ENCODE measurements at regions not wholly inside any gene's neighbourhood (a gene's known extent, or its start where the extent isn't known, plus 50 kb on each side); places are given as distances from the start of the nearest gene placed in this dataset.
A peak's percentile ranks its signal among the peaks of the same experiment; 100 is the strongest.

DNA sequence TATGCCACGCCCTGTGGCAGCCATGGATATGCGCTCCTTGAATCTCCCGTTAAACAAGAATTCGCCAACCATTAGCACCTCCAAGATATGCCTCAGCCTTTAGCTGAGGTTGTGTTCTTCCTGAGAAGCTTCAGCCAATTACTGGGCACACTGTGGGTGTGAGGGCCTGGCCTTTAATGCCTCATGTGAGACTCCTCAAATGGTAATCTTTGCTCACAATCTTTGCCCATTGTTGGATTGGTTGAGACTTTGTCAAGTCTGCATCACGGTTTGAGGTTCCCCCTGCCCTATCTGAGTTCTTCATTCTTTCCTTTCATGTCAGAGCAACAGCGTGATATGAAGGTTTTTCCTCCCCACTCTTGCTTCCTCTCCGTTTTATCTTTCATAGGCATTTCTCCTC, 108.1 kb upstream of the CCDC54 start:
- no peaks in the 10 kb centered on the region for H3K27me3 ChIP-seq
- no peaks in the 10 kb centered on the region for H3K36me3 ChIP-seq (replicated peaks in 1 of 2; ENCODE audit: insufficient read depth in 1 of 2, low read depth in 2 of 2)
- no peak for ATAC-seq
- DNase-seq: no peak
- H3K4me1 ChIP-seq: peaks cover 14% of the 10 kb centered on the region
- 81 to 83% methylated on average over 7 of the region's 7 CpGs for WGBS, 2 donors
- H3K27ac ChIP-seq: no peak overlapping the region
- no peak overlapping the region for H3K4me3 ChIP-seq
- H3K9me3 ChIP-seq: no peaks in the 10 kb centered on the region
- intact Hi-C loops (cut with DNase I): no loop called here
- TF ChIP-seq, protein P1, sequence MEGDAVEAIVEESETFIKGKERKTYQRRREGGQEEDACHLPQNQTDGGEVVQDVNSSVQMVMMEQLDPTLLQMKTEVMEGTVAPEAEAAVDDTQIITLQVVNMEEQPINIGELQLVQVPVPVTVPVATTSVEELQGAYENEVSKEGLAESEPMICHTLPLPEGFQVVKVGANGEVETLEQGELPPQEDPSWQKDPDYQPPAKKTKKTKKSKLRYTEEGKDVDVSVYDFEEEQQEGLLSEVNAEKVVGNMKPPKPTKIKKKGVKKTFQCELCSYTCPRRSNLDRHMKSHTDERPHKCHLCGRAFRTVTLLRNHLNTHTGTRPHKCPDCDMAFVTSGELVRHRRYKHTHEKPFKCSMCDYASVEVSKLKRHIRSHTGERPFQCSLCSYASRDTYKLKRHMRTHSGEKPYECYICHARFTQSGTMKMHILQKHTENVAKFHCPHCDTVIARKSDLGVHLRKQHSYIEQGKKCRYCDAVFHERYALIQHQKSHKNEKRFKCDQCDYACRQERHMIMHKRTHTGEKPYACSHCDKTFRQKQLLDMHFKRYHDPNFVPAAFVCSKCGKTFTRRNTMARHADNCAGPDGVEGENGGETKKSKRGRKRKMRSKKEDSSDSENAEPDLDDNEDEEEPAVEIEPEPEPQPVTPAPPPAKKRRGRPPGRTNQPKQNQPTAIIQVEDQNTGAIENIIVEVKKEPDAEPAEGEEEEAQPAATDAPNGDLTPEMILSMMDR (IDR thresholded peaks at IDR 0.05): no peak
- no peak for TF ChIP-seq POLR2A (IDR thresholded peaks at IDR 0.05)

DNA sequence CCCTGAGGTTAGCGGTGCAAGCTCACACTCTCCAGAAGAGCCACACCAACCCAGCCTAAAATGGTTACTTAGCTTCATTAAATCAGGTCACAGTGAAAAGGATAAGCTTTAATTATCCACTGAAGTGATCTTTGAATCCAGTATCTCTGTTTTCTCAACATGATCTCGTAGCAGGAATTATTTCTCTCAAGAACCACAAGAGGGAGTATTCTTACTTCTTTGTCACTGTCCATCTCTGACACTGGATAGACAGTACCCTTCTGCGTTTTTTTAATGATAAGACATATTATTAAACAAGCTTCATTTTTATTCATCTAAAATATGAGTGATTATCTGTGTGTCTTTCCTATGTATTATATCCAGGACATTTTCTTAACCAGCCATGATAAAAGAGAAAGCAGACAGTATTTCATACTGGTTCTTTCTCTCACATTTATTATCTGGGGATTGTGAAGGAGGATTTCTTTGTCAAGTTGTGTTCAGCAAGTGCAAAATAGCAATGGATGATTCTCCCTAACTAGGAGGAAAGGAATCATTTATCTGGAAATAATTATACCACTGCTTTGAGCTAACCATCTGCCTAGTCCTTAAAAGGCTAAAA, 105.4 kb upstream of the CCDC54 start:
- Histone ChIP-seq H3K36me3 (replicated peaks in 1 of 2; ENCODE audit: insufficient read depth in 1 of 2, low read depth in 2 of 2) (no peaks in the 10 kb centered on the region), H3K4me1 (no peaks in the 10 kb centered on the region), H3K4me3 (no peak overlapping the region), H3K27ac (no peak overlapping the region), H3K9me3 (no peaks in the 10 kb centered on the region), H3K27me3 (no peaks in the 10 kb centered on the region)
- ATAC-seq (no peak), DNase-seq (no peak)
- TF ChIP-seq, protein P1 (IDR thresholded peaks at IDR 0.05): peak; percentile 20 to 68 (median 63)
- TF ChIP-seq POLR2A (IDR thresholded peaks at IDR 0.05): no peak
- intact Hi-C loops (cut with DNase I): loop anchor here (10.0 kb wide), 1 partner anchor 143 kb away; no protein-coding TSS in a partner anchor
- WGBS, 2 donors: 15% methylated on average over 3 of the region's 3 CpGs

DNA sequence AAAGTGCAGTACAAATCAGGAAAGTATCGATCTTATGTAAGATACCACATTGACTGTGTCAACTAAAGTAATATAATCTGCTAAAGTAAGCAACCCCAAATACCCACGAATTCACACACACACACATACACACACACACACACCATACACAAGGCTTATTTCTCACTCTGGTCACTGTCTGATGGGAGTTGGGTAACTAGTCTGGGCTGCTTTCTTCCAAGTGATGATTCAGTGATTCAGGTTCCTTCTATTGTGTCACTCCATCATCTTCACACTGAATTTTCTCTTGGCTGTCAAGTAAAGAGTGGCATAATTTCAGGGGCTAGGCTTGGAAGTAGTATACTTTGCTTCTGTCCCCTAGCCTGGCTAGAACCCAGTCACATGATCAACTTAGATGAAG, 104.8 kb upstream of the CCDC54 start:
- no peak for DNase-seq
- no peaks in the 10 kb centered on the region for H3K4me1 ChIP-seq
- no peak for ATAC-seq
- H3K27me3 ChIP-seq: no peaks in the 10 kb centered on the region
- intact Hi-C loops (cut with DNase I): loop anchor here (10.0 kb wide), 1 partner anchor 142 kb away; no protein-coding TSS in a partner anchor
- H3K4me3 ChIP-seq: no peak overlapping the region
- TF ChIP-seq, protein P1 (IDR thresholded peaks at IDR 0.05): no peak
- TF ChIP-seq POLR2A (IDR thresholded peaks at IDR 0.05): no peak
- no peak overlapping the region for H3K27ac ChIP-seq
- H3K36me3 ChIP-seq (replicated peaks in 1 of 2; ENCODE audit: insufficient read depth in 1 of 2, low read depth in 2 of 2): no peaks in the 10 kb centered on the region
- whole genome bisulfite sequencing, 2 donors: 34 to 40% methylated on average over 2 of the region's 2 CpGs
- H3K9me3 ChIP-seq: no peaks in the 10 kb centered on the region

DNA sequence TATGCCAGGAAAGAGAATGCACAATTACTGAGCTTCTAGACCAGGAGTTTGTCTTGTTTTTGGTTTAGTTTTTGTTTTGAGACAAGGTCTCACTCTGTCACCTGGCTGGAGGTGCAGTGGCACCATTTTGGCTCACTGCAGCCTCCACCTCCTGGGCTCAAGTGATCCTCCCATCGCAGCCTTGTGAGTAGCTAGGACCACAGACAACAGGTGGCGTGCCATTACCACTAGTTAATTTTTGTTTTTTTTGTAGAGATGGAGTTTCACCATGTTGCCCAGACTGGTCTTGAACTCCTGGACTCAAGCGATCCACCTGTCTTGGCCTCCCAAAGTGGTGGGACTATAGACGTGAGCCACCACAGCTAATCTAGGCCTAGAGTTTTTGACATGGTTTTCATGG, 104.4 kb upstream of the CCDC54 start:
- 85 to 98% methylated on average over 4 of the region's 4 CpGs for WGBS, 2 donors
- Histone ChIP-seq H3K4me3 (no peak overlapping the region), H3K4me1 (no peaks in the 10 kb centered on the region), H3K9me3 (no peaks in the 10 kb centered on the region), H3K27ac (no peak overlapping the region), H3K36me3 (replicated peaks in 1 of 2; ENCODE audit: insufficient read depth in 1 of 2, low read depth in 2 of 2) (no peaks in the 10 kb centered on the region), H3K27me3 (no peaks in the 10 kb centered on the region)
- no peak for TF ChIP-seq POLR2A (IDR thresholded peaks at IDR 0.05)
- ATAC-seq (no peak), DNase-seq (no peak)
- intact Hi-C loops (cut with DNase I): loop anchor here (10.0 kb wide), 1 partner anchor 142 kb away; no protein-coding TSS in a partner anchor

DNA sequence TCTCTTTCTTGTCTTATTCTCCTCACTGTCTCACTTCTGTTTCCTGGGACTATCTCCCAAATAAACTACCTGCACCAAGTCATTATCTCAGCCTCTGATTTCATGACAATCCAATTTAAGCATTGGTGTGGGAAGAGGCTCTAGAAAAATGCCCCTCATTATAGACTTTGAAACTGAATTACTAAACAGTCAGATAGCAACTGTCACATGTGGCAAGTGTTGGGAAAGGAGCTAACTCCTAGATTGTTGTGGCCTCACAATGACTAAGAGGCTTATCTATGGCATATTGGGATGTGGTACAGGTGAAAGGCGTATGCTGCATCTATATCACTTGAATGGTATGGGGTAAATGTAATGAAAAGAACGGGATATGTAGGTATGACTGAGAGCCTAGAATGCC, 103.5 kb upstream of the CCDC54 start:
- intact Hi-C loops (cut with DNase I): loop anchor here (10.0 kb wide), 1 partner anchor 141 kb away; no protein-coding TSS in a partner anchor

More for the DNA sequence above, 103.5 kb upstream of the CCDC54 start:
- Histone ChIP-seq H3K27ac (no peak overlapping the region), H3K27me3 (no peaks in the 10 kb centered on the region), H3K36me3 (replicated peaks in 1 of 2; ENCODE audit: insufficient read depth in 1 of 2, low read depth in 2 of 2) (no peaks in the 10 kb centered on the region), H3K4me1 (no peaks in the 10 kb centered on the region), H3K4me3 (no peak overlapping the region), H3K9me3 (no peaks in the 10 kb centered on the region)
- WGBS, 2 donors: 66 to 81% methylated on average over 2 of the region's 2 CpGs
- DNase-seq (no peak), ATAC-seq (no peak)
- TF ChIP-seq POLR2A (IDR thresholded peaks at IDR 0.05): no peak
- TF ChIP-seq, protein P1 (IDR thresholded peaks at IDR 0.05): no peak

Measured in body of pancreas (tissue), 4 donors.